Lower lobe of right lung (tissue), 2 donors: ENCODE measurements at regions not wholly inside any gene's neighbourhood (a gene's known extent, or its start where the extent isn't known, plus 50 kb on each side); places are given as distances from the start of the nearest gene placed in this dataset.
"Not testable (repeated sequence)": the region's sequence is repeated elsewhere in the genome, so short reads cannot be mapped to it uniquely, and the experiment has no call there.

Source experiments
- ATAC-seq, 2 donors: fragments of 200-7000 bp; cut with Tn5 transposase; one replicate each; pipeline ENCODE4 v1.9.1; 2020 to 2022; ENCODE audit warnings: mild to moderate bottlenecking in 2 of 2, moderate library complexity in 2 of 2
- DNase-seq: peaks from one replicate; pipeline ENCODE4 v3.0.0-alpha.2; 2020
- H3K27ac ChIP-seq: fragments of 200-600 bp; one replicate; pipeline ENCODE4 v1.8.0; 2022
- H3K27me3 ChIP-seq: fragments of 200-600 bp; one replicate; pipeline ENCODE4 v1.8.0; 2022; ENCODE audit warnings: low read depth
- H3K36me3 ChIP-seq: fragments of 200-600 bp; one replicate; pipeline ENCODE4 v1.8.0; 2022; ENCODE audit warnings: mild to moderate bottlenecking
- H3K4me1 ChIP-seq: fragments of 200-600 bp; one replicate; pipeline ENCODE4 v1.8.0; 2022
- H3K4me3 ChIP-seq: fragments of 200-600 bp; one replicate; pipeline ENCODE4 v1.8.0; 2022; ENCODE audit warnings: mild to moderate bottlenecking
- H3K9me3 ChIP-seq: fragments of 200-600 bp; one replicate; pipeline ENCODE4 v1.8.0; 2022
- intact Hi-C: fragments of 100-400 bp; cut with DNase I; formaldehyde crosslinking; loops from one replicate; pipeline ENCODE4 v1.11.0; 2022
- donor health status: DM: no; HTN: yes; CAD: no; lungs with severe emphysema.

DNA sequence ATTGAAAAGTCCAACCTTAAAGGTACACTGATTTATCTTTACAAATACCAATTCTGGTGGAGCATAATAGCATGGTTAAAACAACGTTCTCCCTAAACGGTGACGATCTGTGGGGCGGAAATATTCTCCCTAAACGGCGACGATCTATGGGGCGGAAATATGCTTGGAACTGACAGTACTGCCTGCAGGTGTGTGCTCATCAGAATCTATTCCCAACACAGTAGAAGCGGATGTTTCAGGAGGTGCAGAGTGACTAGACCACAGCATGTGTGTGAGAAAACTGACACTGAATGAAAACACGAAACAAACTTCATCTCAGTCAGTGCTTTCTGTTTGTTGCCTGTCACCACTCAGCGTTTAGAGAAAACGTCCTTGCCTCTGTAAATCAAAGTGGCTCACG lies 210.0 kb downstream of the BANP start:
- H3K9me3 ChIP-seq, ATAC-seq, H3K36me3 ChIP-seq, H3K4me1 ChIP-seq, H3K27me3 ChIP-seq, H3K4me3 ChIP-seq, DNase-seq, H3K27ac ChIP-seq, intact Hi-C loops: not testable (repeated sequence)

DNA sequence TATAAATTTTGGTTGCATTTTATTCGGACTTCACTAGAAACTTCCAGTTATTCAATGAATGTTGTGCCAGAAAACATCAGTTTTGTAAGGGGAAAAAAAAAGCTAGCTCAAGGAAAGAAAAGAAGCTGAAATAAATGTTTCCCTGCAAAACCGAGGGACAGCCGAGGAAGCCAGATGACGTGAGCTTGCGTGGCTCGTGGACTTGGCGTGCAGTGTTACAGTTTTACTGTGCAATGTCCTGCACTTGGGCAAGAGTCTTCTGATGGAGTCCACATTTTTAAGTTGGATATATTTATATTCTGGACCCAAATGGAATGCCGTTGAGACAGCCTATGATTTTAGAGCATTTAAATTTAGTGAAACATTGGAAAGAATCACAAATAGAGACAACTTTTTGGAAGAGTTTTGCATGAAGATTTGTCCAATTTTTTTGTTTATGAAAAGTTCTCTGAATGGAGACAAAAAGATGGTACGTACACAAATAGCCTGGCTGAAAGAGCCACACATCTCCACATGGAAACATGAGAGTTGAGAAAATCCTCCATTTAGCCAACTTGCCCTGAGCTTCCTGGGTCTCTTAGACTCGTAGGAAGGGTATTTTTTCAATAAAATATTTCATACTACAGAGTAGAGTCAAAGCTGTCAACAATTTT lies 210.5 kb downstream of the BANP start:
- intact Hi-C loops, H3K27me3 ChIP-seq, H3K4me1 ChIP-seq, H3K4me3 ChIP-seq, H3K36me3 ChIP-seq, H3K27ac ChIP-seq, ATAC-seq, H3K9me3 ChIP-seq: not testable (repeated sequence)
- DNase-seq: peak; percentile 16

GRCh38 chr16:88162778-88163177 lies 211.5 kb downstream of the BANP start:
- H3K27me3 ChIP-seq, H3K4me3 ChIP-seq, H3K4me1 ChIP-seq, intact Hi-C loops, H3K9me3 ChIP-seq, DNase-seq, H3K27ac ChIP-seq, H3K36me3 ChIP-seq, ATAC-seq: not testable (repeated sequence)

GRCh38 chr16:88164196-88165039 lies 213.2 kb downstream of the BANP start:
- H3K27ac ChIP-seq, H3K4me1 ChIP-seq, H3K4me3 ChIP-seq, ATAC-seq, H3K9me3 ChIP-seq, intact Hi-C loops, H3K36me3 ChIP-seq, H3K27me3 ChIP-seq, DNase-seq: not testable (repeated sequence)

GRCh38 chr16:88165040-88165544 lies 213.9 kb downstream of the BANP start:
- not testable (repeated sequence) for DNase-seq

DNA sequence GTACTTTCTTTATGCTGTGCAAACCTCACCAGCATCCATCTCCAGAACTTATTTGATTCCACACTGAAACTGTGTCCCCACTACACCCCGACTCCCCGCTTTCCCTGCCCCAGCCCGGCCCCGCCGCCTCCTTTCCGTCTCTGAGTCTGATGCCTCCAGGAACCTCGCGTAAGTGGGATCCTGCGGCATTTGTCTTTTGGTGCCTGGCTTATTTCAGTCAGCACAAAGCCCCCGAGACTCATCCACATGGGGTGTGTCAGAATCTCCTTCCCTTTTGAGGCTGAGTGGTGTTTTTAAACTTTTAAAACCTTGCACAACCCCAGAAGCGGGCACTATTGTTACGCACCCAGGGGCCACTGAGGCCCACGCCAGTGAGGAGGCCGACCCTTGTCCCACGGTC lies 214.4 kb downstream of the BANP start:
- intact Hi-C loops, H3K4me1 ChIP-seq, H3K27ac ChIP-seq, H3K36me3 ChIP-seq, H3K27me3 ChIP-seq, ATAC-seq, DNase-seq, H3K9me3 ChIP-seq, H3K4me3 ChIP-seq: not testable (repeated sequence)

More at GRCh38 chr16:88165040-88165544, 213.9 kb downstream of the BANP start:
- H3K27ac ChIP-seq, H3K4me3 ChIP-seq, intact Hi-C loops, H3K27me3 ChIP-seq, H3K36me3 ChIP-seq, H3K4me1 ChIP-seq, H3K9me3 ChIP-seq, ATAC-seq: not testable (repeated sequence)

- H3K4me1 ChIP-seq, H3K4me3 ChIP-seq, DNase-seq, H3K27me3 ChIP-seq, H3K27ac ChIP-seq, H3K36me3 ChIP-seq, H3K9me3 ChIP-seq, intact Hi-C loops: not testable (repeated sequence)
- peak in 1 of 2 donors; percentile 6 for ATAC-seq
These were observed 215.1 kb downstream of the BANP start for GRCh38 chr16:88166209-88166773.

GRCh38 chr16:88167798-88168556 lies 214.8 kb upstream of the ZNF469 start:
- DNase-seq, H3K9me3 ChIP-seq, H3K27me3 ChIP-seq, H3K4me1 ChIP-seq, intact Hi-C loops, H3K36me3 ChIP-seq, H3K27ac ChIP-seq, H3K4me3 ChIP-seq: not testable (repeated sequence)
- peak; percentile 48 to 70 for ATAC-seq

DNA sequence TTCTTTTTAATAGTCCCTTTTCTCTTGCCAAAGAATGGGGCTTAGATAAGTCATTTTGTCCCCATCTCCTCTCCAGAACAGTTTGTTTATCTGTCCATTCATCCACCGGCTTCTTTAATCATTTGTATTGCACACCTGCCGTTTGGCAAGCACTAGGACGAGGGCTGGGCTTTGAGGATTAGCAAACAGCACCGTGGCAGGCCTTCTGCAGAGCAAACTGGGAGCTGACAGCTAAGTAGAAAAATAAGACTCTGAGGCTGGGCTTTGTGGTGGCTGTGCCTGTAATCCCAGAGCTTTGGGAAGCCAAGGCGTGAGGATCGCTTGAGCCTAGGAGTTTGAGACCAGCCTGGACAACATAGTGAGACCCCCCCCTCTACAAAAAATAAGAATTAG lies 214.2 kb upstream of the ZNF469 start:
- H3K9me3 ChIP-seq, H3K4me3 ChIP-seq, H3K36me3 ChIP-seq, DNase-seq, intact Hi-C loops, H3K27me3 ChIP-seq, H3K27ac ChIP-seq, ATAC-seq, H3K4me1 ChIP-seq: not testable (repeated sequence)

- H3K36me3 ChIP-seq, H3K9me3 ChIP-seq, intact Hi-C loops, H3K27ac ChIP-seq, H3K27me3 ChIP-seq, H3K4me1 ChIP-seq, DNase-seq, ATAC-seq, H3K4me3 ChIP-seq: not testable (repeated sequence)
These were observed 213.5 kb upstream of the ZNF469 start for GRCh38 chr16:88169136-88169830.

DNA sequence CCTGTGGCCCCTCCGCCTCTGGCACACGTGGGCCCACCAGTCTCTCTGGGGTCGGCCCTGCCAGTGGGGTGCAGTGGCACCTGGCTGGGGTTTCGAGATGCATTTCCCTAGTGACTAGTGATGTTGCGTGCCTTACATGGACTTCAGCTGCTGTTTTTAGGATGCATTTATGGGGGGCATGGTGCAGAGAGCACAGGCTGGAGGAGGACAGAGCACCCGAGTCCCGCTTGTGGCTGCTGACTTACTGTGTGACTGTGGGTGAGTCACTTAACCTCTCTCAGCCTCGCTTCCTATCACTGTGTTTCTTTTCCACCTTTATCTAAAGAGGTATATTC lies 213.0 kb upstream of the ZNF469 start:
- H3K4me1 ChIP-seq, DNase-seq, ATAC-seq, H3K36me3 ChIP-seq, intact Hi-C loops, H3K9me3 ChIP-seq, H3K27ac ChIP-seq, H3K4me3 ChIP-seq, H3K27me3 ChIP-seq: not testable (repeated sequence)
